Endothelial cell of umbilical vein (primary cell): ENCODE measurements at regions not wholly inside any gene's neighbourhood (a gene's known extent, or its start where the extent isn't known, plus 50 kb on each side); places are given as distances from the start of the nearest gene placed in this dataset.

Experiments used
- CTCF ChIP-seq, 2 donors: IDR thresholded peaks; 1 replicate in 1 of 2; 2 replicates in 1 of 2; pipeline ENCODE4 v1.5.1; 2011; ENCODE audit warnings: low read length in 2 of 2, mild to moderate bottlenecking in 2 of 2, moderate library complexity in 2 of 2, control low read depth in 1 of 2, inconsistent platforms in 1 of 2, low read depth in 1 of 2; ENCODE audit not compliant: insufficient read depth in 1 of 2; ENCODE audit errors: extremely low read depth in 1 of 2
- EZH2 ChIP-seq: IDR thresholded peaks from 2 replicates; pipeline ENCODE4 v1.6.1; 2012; ENCODE audit warnings: borderline replicate concordance, low read depth, mild to moderate bottlenecking, moderate library complexity, low read length, inconsistent platforms; ENCODE audit not compliant: severe bottlenecking
- MAX ChIP-seq: IDR thresholded peaks from 2 replicates; pipeline ENCODE4 v1.6.1; 2011; ENCODE audit not compliant: insufficient read depth, insufficient read length
- POLR2A ChIP-seq: IDR thresholded peaks from 2 replicates; pipeline ENCODE4 v1.6.1; 2012; ENCODE audit warnings: low read depth, mild to moderate bottlenecking, control low read depth, low read length
- POLR2AphosphoS5 ChIP-seq: IDR thresholded peaks from 2 replicates; pipeline ENCODE4 v1.6.1; 2012; ENCODE audit warnings: low read depth, mild to moderate bottlenecking, control low read depth, low read length, moderate library complexity; ENCODE audit not compliant: insufficient read depth

GRCh38 chr6:48222241-48222640 is 111.2 kb upstream of the PTCHD4 start:
- TF ChIP-seq CTCF (IDR thresholded peaks at IDR 0.05; ENCODE audit: extremely low read depth in 1 of 2, insufficient read depth in 1 of 2, low read depth in 1 of 2, low read length in 2 of 2) (no peak), POLR2A (no peak), MAX (no peak), EZH2 (no peak), POLR2AphosphoS5 (no peak)
